ENCODE measurements at regions not wholly inside any gene's neighbourhood (a gene's known extent, or its start where the extent isn't known, plus 50 kb on each side); places are given as distances from the start of the nearest gene placed in this dataset.

GRCh38 chr17:79341816-79342215 lies 267.2 kb downstream of the ENGASE start:
- TF ChIP-seq ZNF423 (CRISPR knock-in tag; IDR thresholded peaks at IDR 0.05) (no peak), ELF4 (CRISPR knock-in tag; IDR thresholded peaks at IDR 0.05; ENCODE audit: low read depth) (no peak)
- Mint-ChIP-seq H3K4me1 (peaks cover 13% of the 10 kb centered on the region), H3K4me3 (no peak overlapping the region), H3K36me3 (0 out of 2 replicates have a peak, but pooled peaks cover 5% of the 10 kb centered on the region), H3K9me3 (peaks cover 11% of the 10 kb centered on the region), H3K27ac (no peak overlapping the region), H3K27me3 (ENCODE audit: low read depth) (no peaks in the 10 kb centered on the region; the same call in 1 of the 2 replicates)
- DNase-seq (ENCODE audit: low spot score) (no peak), ATAC-seq (no peak)
- POLR2A ChIA-PET = interaction anchor here (0.5 kb wide), 1 partner anchor 514 kb away, joined by 4 read pairs; no protein-coding TSS in a partner anchor
- CTCF ChIA-PET = interaction anchor here (1.3 kb wide), 1 partner anchor 47 kb away, joined by 3 read pairs; no protein-coding TSS in a partner anchor

GRCh38 chr17:79341222-79341780 lies 266.7 kb downstream of the ENGASE start:
- H3K27me3 Mint-ChIP-seq (ENCODE audit: low read depth) = no peaks in the 10 kb centered on the region; the same call in 1 of the 2 replicates
- 0 out of 2 replicates have a peak, but pooled peaks cover 5% of the 10 kb centered on the region for H3K36me3 Mint-ChIP-seq
- no peak overlapping the region for H3K27ac Mint-ChIP-seq
- ATAC-seq (no peak), DNase-seq (ENCODE audit: low spot score) (no peak)
- no peak overlapping the region for H3K4me3 Mint-ChIP-seq
- peaks cover 13% of the 10 kb centered on the region for H3K4me1 Mint-ChIP-seq
- ChIA-PET POLR2A (interaction anchor here (0.5 kb wide), 1 partner anchor 515 kb away, joined by 4 read pairs; no protein-coding TSS in a partner anchor), CTCF (interaction anchor here (1.3 kb wide), 1 partner anchor 47 kb away, joined by 3 read pairs; no protein-coding TSS in a partner anchor)
- peaks cover 11% of the 10 kb centered on the region for H3K9me3 Mint-ChIP-seq
- TF ChIP-seq, protein P1, sequence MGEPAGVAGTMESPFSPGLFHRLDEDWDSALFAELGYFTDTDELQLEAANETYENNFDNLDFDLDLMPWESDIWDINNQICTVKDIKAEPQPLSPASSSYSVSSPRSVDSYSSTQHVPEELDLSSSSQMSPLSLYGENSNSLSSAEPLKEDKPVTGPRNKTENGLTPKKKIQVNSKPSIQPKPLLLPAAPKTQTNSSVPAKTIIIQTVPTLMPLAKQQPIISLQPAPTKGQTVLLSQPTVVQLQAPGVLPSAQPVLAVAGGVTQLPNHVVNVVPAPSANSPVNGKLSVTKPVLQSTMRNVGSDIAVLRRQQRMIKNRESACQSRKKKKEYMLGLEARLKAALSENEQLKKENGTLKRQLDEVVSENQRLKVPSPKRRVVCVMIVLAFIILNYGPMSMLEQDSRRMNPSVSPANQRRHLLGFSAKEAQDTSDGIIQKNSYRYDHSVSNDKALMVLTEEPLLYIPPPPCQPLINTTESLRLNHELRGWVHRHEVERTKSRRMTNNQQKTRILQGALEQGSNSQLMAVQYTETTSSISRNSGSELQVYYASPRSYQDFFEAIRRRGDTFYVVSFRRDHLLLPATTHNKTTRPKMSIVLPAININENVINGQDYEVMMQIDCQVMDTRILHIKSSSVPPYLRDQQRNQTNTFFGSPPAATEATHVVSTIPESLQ (CRISPR knock-in tag; IDR thresholded peaks at IDR 0.05) = no peak
- TF ChIP-seq, protein P2, sequence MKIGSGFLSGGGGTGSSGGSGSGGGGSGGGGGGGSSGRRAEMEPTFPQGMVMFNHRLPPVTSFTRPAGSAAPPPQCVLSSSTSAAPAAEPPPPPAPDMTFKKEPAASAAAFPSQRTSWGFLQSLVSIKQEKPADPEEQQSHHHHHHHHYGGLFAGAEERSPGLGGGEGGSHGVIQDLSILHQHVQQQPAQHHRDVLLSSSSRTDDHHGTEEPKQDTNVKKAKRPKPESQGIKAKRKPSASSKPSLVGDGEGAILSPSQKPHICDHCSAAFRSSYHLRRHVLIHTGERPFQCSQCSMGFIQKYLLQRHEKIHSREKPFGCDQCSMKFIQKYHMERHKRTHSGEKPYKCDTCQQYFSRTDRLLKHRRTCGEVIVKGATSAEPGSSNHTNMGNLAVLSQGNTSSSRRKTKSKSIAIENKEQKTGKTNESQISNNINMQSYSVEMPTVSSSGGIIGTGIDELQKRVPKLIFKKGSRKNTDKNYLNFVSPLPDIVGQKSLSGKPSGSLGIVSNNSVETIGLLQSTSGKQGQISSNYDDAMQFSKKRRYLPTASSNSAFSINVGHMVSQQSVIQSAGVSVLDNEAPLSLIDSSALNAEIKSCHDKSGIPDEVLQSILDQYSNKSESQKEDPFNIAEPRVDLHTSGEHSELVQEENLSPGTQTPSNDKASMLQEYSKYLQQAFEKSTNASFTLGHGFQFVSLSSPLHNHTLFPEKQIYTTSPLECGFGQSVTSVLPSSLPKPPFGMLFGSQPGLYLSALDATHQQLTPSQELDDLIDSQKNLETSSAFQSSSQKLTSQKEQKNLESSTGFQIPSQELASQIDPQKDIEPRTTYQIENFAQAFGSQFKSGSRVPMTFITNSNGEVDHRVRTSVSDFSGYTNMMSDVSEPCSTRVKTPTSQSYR (CRISPR knock-in tag; IDR thresholded peaks at IDR 0.05) = no peak
- no peak for TF ChIP-seq ZNF219 (CRISPR knock-in tag; IDR thresholded peaks at IDR 0.05; ENCODE audit: borderline replicate concordance)
- no peak for TF ChIP-seq FOXP1 (CRISPR knock-in tag; IDR thresholded peaks at IDR 0.05; ENCODE audit: borderline replicate concordance)
- no peak for TF ChIP-seq MYBL2 (CRISPR knock-in tag; IDR thresholded peaks at IDR 0.05)
- TF ChIP-seq, protein P3, sequence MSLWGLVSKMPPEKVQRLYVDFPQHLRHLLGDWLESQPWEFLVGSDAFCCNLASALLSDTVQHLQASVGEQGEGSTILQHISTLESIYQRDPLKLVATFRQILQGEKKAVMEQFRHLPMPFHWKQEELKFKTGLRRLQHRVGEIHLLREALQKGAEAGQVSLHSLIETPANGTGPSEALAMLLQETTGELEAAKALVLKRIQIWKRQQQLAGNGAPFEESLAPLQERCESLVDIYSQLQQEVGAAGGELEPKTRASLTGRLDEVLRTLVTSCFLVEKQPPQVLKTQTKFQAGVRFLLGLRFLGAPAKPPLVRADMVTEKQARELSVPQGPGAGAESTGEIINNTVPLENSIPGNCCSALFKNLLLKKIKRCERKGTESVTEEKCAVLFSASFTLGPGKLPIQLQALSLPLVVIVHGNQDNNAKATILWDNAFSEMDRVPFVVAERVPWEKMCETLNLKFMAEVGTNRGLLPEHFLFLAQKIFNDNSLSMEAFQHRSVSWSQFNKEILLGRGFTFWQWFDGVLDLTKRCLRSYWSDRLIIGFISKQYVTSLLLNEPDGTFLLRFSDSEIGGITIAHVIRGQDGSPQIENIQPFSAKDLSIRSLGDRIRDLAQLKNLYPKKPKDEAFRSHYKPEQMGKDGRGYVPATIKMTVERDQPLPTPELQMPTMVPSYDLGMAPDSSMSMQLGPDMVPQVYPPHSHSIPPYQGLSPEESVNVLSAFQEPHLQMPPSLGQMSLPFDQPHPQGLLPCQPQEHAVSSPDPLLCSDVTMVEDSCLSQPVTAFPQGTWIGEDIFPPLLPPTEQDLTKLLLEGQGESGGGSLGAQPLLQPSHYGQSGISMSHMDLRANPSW (CRISPR knock-in tag; conservative IDR thresholded peaks at IDR 0.05; ENCODE audit: low read depth) = no peak
- TF ChIP-seq, protein P4, sequence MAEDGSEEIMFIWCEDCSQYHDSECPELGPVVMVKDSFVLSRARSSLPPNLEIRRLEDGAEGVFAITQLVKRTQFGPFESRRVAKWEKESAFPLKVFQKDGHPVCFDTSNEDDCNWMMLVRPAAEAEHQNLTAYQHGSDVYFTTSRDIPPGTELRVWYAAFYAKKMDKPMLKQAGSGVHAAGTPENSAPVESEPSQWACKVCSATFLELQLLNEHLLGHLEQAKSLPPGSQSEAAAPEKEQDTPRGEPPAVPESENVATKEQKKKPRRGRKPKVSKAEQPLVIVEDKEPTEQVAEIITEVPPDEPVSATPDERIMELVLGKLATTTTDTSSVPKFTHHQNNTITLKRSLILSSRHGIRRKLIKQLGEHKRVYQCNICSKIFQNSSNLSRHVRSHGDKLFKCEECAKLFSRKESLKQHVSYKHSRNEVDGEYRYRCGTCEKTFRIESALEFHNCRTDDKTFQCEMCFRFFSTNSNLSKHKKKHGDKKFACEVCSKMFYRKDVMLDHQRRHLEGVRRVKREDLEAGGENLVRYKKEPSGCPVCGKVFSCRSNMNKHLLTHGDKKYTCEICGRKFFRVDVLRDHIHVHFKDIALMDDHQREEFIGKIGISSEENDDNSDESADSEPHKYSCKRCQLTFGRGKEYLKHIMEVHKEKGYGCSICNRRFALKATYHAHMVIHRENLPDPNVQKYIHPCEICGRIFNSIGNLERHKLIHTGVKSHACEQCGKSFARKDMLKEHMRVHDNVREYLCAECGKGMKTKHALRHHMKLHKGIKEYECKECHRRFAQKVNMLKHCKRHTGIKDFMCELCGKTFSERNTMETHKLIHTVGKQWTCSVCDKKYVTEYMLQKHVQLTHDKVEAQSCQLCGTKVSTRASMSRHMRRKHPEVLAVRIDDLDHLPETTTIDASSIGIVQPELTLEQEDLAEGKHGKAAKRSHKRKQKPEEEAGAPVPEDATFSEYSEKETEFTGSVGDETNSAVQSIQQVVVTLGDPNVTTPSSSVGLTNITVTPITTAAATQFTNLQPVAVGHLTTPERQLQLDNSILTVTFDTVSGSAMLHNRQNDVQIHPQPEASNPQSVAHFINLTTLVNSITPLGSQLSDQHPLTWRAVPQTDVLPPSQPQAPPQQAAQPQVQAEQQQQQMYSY (CRISPR knock-in tag; IDR thresholded peaks at IDR 0.05) = no peak
- no peak for TF ChIP-seq ELF4 (CRISPR knock-in tag; IDR thresholded peaks at IDR 0.05; ENCODE audit: low read depth)
- TF ChIP-seq CBFB (CRISPR knock-in tag; IDR thresholded peaks at IDR 0.05; ENCODE audit: low read depth) = no peak
- no peak for TF ChIP-seq JAZF1 (CRISPR knock-in tag; IDR thresholded peaks at IDR 0.05)
- TF ChIP-seq HMGA2 (CRISPR knock-in tag; IDR thresholded peaks at IDR 0.05) = no peak
- TF ChIP-seq CTCF (IDR thresholded peaks at IDR 0.05) = no peak
- no peak for TF ChIP-seq CREM (CRISPR knock-in tag; IDR thresholded peaks at IDR 0.05)
- TF ChIP-seq AR (CRISPR knock-in tag; IDR thresholded peaks at IDR 0.05) = no peak

All from WTC11 (cell line).